ENCODE measurements at regions not wholly inside any gene's neighbourhood (a gene's known extent, or its start where the extent isn't known, plus 50 kb on each side); places are given as distances from the start of the nearest gene placed in this dataset.

DNA sequence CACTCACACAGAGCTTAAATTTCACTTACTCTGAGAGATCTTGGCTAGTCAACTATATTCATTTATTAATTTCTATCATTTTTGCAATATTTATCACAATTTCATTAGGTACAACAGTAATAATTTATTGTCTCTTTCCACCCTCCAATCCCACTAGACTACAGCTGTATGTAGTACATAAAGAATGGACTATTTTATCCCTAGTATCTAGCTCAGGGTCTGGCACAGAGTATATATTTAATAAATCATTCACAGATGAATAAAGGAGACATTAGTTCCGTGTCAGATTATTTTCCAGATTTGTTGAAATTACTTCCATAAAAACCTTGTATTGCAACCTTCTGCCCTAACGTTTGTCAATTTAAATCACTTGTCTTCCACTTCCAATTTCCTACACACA lies 1781.1 kb upstream of the SEL1L start:
- no peak overlapping the region for H3K4me2 ChIP-seq (ENCODE audit: low read length)
- H3K9ac ChIP-seq (ENCODE audit: low read depth, low read length) = no peak overlapping the region
- H3K4me1 ChIP-seq (ENCODE audit: control insufficient read depth, insufficient read depth, low read length) = no peaks in the 10 kb centered on the region
- H3K4me3 ChIP-seq (ENCODE audit: low read length) = no peak overlapping the region
- no peaks in the 10 kb centered on the region for H3K27me3 ChIP-seq (ENCODE audit: control insufficient read depth, insufficient read depth, low read length)
- no peaks in the 10 kb centered on the region for H3K9me3 ChIP-seq (replicated peaks; ENCODE audit: low read length)
- no peaks in the 10 kb centered on the region for H3K36me3 ChIP-seq (ENCODE audit: insufficient read depth, low read length)

GRCh38 chr14:83316356-83316755 lies 1782.7 kb upstream of the SEL1L start:
- H3K4me3 ChIP-seq (ENCODE audit: low read length) = no peak overlapping the region
- no peaks in the 10 kb centered on the region for H3K27me3 ChIP-seq (ENCODE audit: control insufficient read depth, insufficient read depth, low read length)
- H3K9ac ChIP-seq (ENCODE audit: low read depth, low read length) = no peak overlapping the region
- no peaks in the 10 kb centered on the region for H3K4me1 ChIP-seq (ENCODE audit: control insufficient read depth, insufficient read depth, low read length)
- no peaks in the 10 kb centered on the region for H3K9me3 ChIP-seq (replicated peaks; ENCODE audit: low read length)
- no peaks in the 10 kb centered on the region for H3K36me3 ChIP-seq (ENCODE audit: insufficient read depth, low read length)
- H3K4me2 ChIP-seq (ENCODE audit: low read length) = no peak overlapping the region

DNA sequence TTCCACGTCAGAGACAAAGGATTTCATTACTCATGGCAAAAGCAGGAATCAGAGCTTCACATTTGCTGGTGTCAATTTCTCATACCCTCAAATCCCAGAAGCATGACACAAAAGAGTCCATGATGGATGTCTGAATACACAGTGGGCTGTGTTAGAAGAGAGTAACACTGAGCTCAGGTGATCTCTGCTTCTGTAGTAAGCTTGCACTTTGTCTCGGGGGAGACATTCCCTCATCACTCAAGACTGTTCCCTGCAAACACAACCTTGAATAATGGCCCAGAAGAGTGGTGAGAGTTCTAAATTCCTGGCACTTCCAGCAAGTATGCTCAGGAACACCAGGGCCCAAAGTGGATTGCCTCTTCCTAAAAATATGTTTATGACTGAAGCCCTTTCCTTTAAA lies 1787.2 kb upstream of the SEL1L start:
- Histone ChIP-seq H3K9me3 (replicated peaks; ENCODE audit: low read length) (no peaks in the 10 kb centered on the region), H3K9ac (ENCODE audit: low read depth, low read length) (no peak overlapping the region), H3K27me3 (ENCODE audit: control insufficient read depth, insufficient read depth, low read length) (no peaks in the 10 kb centered on the region), H3K36me3 (ENCODE audit: insufficient read depth, low read length) (no peaks in the 10 kb centered on the region), H3K4me3 (ENCODE audit: low read length) (no peak overlapping the region), H3K4me2 (ENCODE audit: low read length) (no peak overlapping the region), H3K4me1 (ENCODE audit: control insufficient read depth, insufficient read depth, low read length) (no peaks in the 10 kb centered on the region)

DNA sequence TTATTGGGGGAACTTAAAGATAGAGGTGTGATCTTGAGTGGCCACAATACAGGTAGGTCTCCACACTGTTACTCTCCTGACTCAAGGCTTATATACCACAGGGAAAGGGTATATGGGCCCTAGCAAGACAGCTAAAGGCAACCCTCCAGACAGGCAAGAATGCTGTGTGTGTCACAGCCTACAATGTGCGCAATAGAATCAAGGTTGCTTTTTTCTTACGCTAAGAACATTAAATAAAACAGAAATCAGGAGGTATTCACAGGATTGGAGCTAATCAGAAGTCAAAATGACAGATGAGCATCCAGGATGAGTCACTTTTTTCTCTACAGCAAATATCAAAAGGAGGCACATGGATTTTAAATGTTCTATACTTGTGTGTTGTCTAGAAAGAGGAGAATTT lies 1797.9 kb upstream of the SEL1L start:
- no peaks in the 10 kb centered on the region for H3K4me1 ChIP-seq (ENCODE audit: control insufficient read depth, insufficient read depth, low read length)

GRCh38 chr14:83342590-83342989 lies 1808.9 kb upstream of the SEL1L start:
- Histone ChIP-seq H3K9me3 (replicated peaks; ENCODE audit: low read length) (no peaks in the 10 kb centered on the region), H3K9ac (ENCODE audit: low read depth, low read length) (no peak overlapping the region), H3K36me3 (ENCODE audit: insufficient read depth, low read length) (no peaks in the 10 kb centered on the region), H3K4me3 (ENCODE audit: low read length) (no peak overlapping the region), H3K4me2 (ENCODE audit: low read length) (no peak overlapping the region), H3K27me3 (ENCODE audit: control insufficient read depth, insufficient read depth, low read length) (no peaks in the 10 kb centered on the region), H3K4me1 (ENCODE audit: control insufficient read depth, insufficient read depth, low read length) (no peaks in the 10 kb centered on the region)

More for the DNA sequence above, 1797.9 kb upstream of the SEL1L start:
- Histone ChIP-seq H3K9ac (ENCODE audit: low read depth, low read length) (no peak overlapping the region), H3K27me3 (ENCODE audit: control insufficient read depth, insufficient read depth, low read length) (no peaks in the 10 kb centered on the region), H3K9me3 (replicated peaks; ENCODE audit: low read length) (no peaks in the 10 kb centered on the region), H3K4me2 (ENCODE audit: low read length) (no peak overlapping the region), H3K36me3 (ENCODE audit: insufficient read depth, low read length) (no peaks in the 10 kb centered on the region), H3K4me3 (ENCODE audit: low read length) (no peak overlapping the region)

- no peak overlapping the region for H3K9ac ChIP-seq (ENCODE audit: low read depth, low read length)
- peaks cover 6% of the 10 kb centered on the region for H3K4me1 ChIP-seq (ENCODE audit: control insufficient read depth, insufficient read depth, low read length)
- no peak overlapping the region for H3K4me3 ChIP-seq (ENCODE audit: low read length)
- H3K9me3 ChIP-seq (replicated peaks; ENCODE audit: low read length) = no peaks in the 10 kb centered on the region
- no peaks in the 10 kb centered on the region for H3K36me3 ChIP-seq (ENCODE audit: insufficient read depth, low read length)
- H3K4me2 ChIP-seq (ENCODE audit: low read length) = no peak overlapping the region
- no peaks in the 10 kb centered on the region for H3K27me3 ChIP-seq (ENCODE audit: control insufficient read depth, insufficient read depth, low read length)
Measured at GRCh38 chr14:83347874-83348273, 1814.2 kb upstream of the SEL1L start.

DNA sequence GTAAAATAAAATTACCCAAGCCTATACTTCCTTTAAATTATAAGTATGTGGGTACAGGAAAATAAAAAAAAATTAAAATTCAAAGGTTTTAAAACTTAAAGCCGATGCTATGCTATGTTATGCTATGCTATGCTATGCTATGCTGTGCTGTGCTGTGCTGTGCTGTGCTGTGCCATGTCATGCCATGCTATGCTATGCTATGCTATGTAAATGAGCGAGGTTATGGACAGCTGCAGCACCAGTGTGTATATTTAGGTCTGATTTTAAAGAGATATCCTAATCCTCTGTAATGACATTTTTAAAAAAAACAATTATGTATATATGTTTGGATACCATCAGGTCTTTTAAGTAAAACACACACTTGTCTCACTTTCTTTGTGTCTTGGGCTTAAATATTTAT lies 1822.0 kb upstream of the SEL1L start:
- H3K36me3 ChIP-seq (ENCODE audit: insufficient read depth, low read length) = no peaks in the 10 kb centered on the region
- no peak overlapping the region for H3K9ac ChIP-seq (ENCODE audit: low read depth, low read length)
- no peak overlapping the region for H3K4me2 ChIP-seq (ENCODE audit: low read length)
- H3K9me3 ChIP-seq (replicated peaks; ENCODE audit: low read length) = no peaks in the 10 kb centered on the region
- H3K27me3 ChIP-seq (ENCODE audit: control insufficient read depth, insufficient read depth, low read length) = no peaks in the 10 kb centered on the region
- H3K4me1 ChIP-seq (ENCODE audit: control insufficient read depth, insufficient read depth, low read length) = no peaks in the 10 kb centered on the region
- H3K4me3 ChIP-seq (ENCODE audit: low read length) = no peak overlapping the region

DNA sequence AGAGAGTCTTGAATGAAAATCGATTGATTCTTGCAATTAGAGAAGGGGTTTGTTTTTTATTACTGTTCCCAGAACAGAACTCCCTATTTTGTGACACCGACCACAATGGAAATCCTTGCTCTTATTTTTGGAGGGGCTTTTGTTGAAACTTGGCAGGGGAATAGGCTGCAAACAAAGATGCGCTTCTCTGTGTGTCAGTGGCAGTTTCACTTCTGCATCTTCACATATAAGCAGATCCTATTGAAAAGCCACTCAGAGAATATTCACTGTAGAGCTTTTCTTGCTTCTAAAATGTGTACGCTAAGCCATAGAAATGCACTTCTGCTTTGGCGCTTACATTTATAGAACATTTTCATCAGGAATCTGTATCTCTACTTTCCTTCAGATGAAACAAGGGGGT lies 1822.4 kb upstream of the SEL1L start:
- Histone ChIP-seq H3K9me3 (replicated peaks; ENCODE audit: low read length) (no peaks in the 10 kb centered on the region), H3K36me3 (ENCODE audit: insufficient read depth, low read length) (no peaks in the 10 kb centered on the region), H3K9ac (ENCODE audit: low read depth, low read length) (no peak overlapping the region), H3K27me3 (ENCODE audit: control insufficient read depth, insufficient read depth, low read length) (no peaks in the 10 kb centered on the region), H3K4me1 (ENCODE audit: control insufficient read depth, insufficient read depth, low read length) (no peaks in the 10 kb centered on the region), H3K4me2 (ENCODE audit: low read length) (no peak overlapping the region), H3K4me3 (ENCODE audit: low read length) (no peak overlapping the region)

DNA sequence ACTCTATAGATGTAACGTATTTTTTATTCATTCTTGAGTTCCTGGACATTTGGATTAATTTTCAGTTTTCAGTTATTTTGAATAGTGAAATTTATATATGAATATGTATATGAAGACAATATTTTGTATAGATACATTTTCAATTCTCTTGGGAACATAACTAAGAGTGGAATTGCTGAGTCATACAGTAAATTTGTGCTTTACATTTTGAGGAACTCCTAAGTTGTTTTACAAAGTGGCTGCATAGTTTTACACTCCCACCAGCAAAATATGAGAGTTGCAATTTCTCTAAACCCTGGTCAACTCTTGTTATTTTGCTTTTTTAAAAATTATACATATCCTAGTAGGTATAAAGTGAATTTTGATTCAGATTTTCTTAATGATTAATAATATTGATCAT lies 1838.6 kb upstream of the SEL1L start:
- Histone ChIP-seq H3K4me1 (ENCODE audit: control insufficient read depth, insufficient read depth, low read length) (peaks cover 4% of the 10 kb centered on the region), H3K9me3 (replicated peaks; ENCODE audit: low read length) (no peaks in the 10 kb centered on the region), H3K4me3 (ENCODE audit: low read length) (no peak overlapping the region), H3K4me2 (ENCODE audit: low read length) (no peak overlapping the region), H3K9ac (ENCODE audit: low read depth, low read length) (no peak overlapping the region), H3K36me3 (ENCODE audit: insufficient read depth, low read length) (no peaks in the 10 kb centered on the region), H3K27me3 (ENCODE audit: control insufficient read depth, insufficient read depth, low read length) (no peaks in the 10 kb centered on the region)

GRCh38 chr14:83379436-83379835 lies 1845.8 kb upstream of the SEL1L start:
- Histone ChIP-seq H3K27me3 (ENCODE audit: control insufficient read depth, insufficient read depth, low read length) (no peaks in the 10 kb centered on the region), H3K9me3 (replicated peaks; ENCODE audit: low read length) (no peaks in the 10 kb centered on the region), H3K4me1 (ENCODE audit: control insufficient read depth, insufficient read depth, low read length) (no peaks in the 10 kb centered on the region), H3K4me2 (ENCODE audit: low read length) (no peak overlapping the region), H3K4me3 (ENCODE audit: low read length) (no peak overlapping the region), H3K36me3 (ENCODE audit: insufficient read depth, low read length) (no peaks in the 10 kb centered on the region), H3K9ac (ENCODE audit: low read depth, low read length) (no peak overlapping the region)

- no peaks in the 10 kb centered on the region for H3K4me1 ChIP-seq (ENCODE audit: control insufficient read depth, insufficient read depth, low read length)
- H3K4me3 ChIP-seq (ENCODE audit: low read length) = no peak overlapping the region
- no peaks in the 10 kb centered on the region for H3K36me3 ChIP-seq (ENCODE audit: insufficient read depth, low read length)
- H3K9me3 ChIP-seq (replicated peaks; ENCODE audit: low read length) = no peaks in the 10 kb centered on the region
- H3K9ac ChIP-seq (ENCODE audit: low read depth, low read length) = no peak overlapping the region
- no peaks in the 10 kb centered on the region for H3K27me3 ChIP-seq (ENCODE audit: control insufficient read depth, insufficient read depth, low read length)
- no peak overlapping the region for H3K4me2 ChIP-seq (ENCODE audit: low read length)
Measured at GRCh38 chr14:83384253-83384652, 1850.6 kb upstream of the SEL1L start.

DNA sequence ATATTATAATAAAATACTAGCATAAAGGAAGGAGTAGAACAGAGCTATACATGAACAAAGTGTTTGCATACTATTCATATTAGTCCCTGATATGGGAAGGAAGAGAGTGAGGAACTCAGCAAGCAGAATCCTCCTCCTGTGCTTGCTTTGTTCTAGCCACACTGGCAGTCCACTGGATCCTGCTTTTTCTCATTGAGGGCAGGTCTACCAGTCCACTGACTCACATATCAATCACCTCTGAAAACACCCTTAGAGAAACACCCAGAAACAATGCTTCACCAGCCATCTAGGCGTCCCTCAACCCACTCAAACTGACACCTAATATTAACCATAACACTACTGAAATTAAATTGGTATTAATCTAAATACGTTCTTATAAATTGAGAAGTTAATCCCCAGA lies 1861.7 kb upstream of the SEL1L start:
- no peaks in the 10 kb centered on the region for H3K27me3 ChIP-seq (ENCODE audit: control insufficient read depth, insufficient read depth, low read length)
- H3K4me2 ChIP-seq (ENCODE audit: low read length) = no peak overlapping the region
- H3K4me1 ChIP-seq (ENCODE audit: control insufficient read depth, insufficient read depth, low read length) = no peaks in the 10 kb centered on the region
- H3K9ac ChIP-seq (ENCODE audit: low read depth, low read length) = no peak overlapping the region
- no peaks in the 10 kb centered on the region for H3K9me3 ChIP-seq (replicated peaks; ENCODE audit: low read length)
- no peak overlapping the region for H3K4me3 ChIP-seq (ENCODE audit: low read length)
- no peaks in the 10 kb centered on the region for H3K36me3 ChIP-seq (ENCODE audit: insufficient read depth, low read length)
